ENCODE measurements at regions not wholly inside any gene's neighbourhood (a gene's known extent, or its start where the extent isn't known, plus 50 kb on each side); places are given as distances from the start of the nearest gene placed in this dataset.

DNA sequence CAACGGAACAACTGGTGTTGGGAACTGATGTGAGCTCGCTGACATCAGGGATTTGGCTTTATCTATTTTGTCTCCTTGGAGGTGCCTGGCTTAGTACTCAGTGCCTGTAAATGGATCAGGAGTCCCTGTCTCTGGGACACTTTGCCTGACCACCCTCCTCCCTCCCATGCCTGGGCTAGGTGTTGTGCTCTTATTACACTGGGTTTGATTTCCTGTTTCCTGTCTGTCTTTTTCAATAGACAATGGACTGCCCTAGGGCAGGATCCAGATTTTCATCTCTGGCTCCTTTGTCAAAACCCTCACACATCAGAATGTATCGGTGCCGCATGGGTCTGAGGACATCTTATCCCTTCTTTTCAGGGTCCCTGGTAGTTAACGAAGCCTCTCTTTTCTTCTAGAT lies 223.6 kb upstream of the ASIC2 start:
- no peak for DNase-seq

DNA sequence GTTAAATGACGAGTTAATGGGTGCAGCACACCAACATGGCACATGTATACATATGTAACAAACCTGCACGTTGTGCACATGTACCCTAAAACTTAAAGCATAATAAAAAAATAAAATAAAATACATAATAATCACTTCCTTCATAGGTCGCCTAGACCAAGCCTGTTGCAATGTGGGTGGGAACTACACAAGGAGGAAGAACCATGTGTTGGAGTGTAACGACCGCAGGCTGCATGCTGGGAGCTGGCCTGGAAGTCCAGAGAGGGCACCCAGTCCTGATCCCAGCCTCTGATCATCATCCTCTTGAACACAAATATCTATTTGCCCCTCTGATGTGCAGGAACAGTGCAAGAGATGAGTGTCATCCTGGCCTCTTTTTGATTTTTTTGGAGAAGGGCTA lies 224.7 kb upstream of the ASIC2 start:
- peak; percentile 9 for DNase-seq

DNA sequence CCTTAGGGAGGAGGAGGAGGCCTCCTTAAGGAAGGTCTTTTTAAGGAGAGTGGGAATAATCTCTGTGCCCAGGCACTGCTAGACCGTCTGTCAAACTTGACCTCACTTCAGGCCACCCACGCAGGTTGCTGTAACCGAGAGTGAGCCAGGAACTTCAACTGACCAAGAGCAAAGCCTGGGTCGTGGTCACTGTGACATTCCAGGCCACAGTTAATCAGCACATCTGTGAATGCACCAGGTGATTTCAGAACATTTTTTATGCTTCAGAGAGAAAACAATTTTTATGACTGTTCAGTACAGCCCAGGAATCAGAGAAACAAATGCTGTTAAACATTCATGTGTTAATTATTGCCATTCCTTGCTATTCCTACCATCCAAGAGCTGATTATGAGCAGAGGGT lies 226.6 kb upstream of the ASIC2 start:
- DNase-seq, result no peak

DNA sequence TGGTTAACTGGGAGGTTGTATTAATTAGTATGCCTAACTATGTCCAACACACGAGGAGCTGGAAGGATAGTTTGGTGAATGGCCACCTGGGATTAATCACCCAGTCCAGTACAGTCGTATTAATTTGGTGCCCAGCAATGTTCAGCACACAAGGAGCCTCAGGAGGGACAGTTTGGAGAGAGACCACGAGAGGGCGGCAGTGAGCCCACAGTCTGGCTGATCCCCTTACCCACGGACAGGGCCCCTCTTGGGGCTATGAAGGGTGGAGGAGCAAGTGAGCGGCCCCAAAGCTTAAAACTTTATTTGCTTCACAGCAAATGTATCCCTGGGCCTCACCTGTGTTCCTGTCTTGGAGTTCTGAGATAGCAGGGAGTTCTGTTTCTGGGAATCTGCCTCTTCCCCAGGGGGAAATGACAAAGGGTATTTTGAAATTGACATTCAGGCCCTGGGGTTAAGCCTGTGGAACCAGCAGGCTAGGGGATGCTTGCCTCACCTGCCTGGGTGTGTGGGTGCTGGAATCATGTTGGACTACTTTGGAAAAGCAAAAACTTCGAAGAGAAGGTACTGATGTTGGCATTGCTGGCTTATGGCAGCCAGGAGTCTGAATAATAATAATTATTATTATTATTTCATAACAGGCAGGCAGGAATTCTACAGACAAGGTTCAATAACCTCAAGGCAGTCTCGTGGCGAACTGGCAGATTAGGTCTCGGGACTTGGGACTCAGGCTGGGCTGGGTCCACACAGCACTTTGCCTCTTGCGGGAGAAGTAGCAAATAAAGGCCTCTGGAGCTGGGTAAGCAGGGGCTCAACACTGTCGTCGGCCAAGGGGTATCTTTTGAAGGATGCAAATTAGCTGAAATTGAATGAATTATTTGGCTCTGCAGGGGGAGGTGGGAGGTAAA lies 227.6 kb upstream of the ASIC2 start:
- peak; percentile 66 for DNase-seq

DNA sequence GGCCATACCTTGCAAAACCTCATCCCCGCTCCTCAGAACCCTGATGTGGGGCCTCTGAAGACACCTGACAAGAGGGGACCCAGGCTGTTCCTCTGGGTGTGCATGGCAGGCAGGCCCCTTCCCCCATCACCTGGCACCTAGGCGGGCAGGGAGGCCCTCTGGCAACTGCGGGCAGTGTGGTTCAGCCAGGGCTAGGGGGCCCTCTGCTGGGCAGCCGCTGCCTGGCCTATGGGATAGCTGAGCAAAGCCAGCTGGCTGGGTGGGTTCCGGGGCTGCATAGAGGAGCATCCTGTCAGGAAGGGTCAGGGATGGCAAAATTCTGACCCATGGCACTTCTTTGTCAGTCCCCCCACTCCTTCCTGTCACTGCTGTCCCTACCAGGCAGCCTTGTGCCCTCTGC lies 228.7 kb upstream of the ASIC2 start:
- DNase-seq, result peak; percentile 10

DNA sequence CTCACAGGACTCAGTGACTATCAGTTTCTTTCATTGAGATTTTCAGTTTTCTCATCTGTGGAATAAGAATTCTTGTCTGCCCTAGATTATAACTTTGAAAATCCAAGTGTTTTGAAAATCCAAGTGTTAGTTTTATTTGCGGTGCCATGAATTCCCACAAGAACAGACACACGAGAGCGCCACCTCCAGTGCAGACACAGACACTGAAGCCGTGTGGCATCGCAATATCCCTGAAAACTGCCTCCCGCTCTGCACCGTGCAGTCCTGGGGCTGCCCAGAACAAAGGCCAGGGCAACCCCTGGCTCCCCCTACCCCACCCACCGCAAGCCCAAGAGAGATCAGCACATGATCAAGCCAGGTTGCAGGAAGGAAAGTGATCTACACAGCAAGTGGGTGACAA lies 229.5 kb upstream of the ASIC2 start:
- DNase-seq, result no peak

DNA sequence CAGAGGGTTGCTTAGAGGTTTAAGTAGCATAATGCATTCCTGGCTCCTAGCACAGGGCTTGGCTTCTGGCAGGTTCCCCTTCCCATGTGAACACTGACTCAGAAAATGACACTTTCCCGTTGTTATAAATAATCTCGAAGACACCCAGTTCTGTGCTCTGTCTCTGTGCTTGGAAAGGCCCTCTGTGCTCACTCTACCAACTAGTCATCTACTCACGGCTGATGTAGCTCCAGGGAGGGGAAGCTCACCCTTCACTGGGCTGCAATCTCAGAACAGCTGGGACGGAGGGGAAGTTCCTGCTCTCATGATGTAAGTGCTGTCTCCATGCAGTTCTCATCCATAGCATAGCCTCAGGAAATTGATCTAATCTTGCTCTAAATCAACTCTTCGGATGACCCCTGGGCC lies 230.5 kb upstream of the ASIC2 start:
- DNase-seq, result peak; percentile 4

DNA sequence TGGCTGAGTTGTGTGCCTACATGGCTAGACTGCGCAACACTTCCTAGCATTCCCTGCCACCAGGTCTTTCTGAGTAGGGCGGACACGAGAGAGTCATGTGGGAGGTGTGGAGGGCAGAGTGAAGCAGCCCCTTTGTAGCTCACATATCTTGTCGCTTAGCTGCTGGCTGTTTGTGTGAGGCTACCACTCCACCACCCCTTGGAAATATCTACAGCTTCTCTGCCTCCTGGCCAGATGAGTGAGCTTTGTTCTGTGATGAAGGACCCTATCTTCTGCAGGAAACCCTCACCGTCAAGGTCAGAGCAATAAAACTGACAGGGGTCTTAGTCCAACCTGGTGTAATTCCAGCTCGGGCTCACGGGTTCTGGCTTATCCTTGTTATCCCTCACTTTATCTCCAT lies 232.1 kb upstream of the ASIC2 start:
- DNase-seq, result no peak

DNA sequence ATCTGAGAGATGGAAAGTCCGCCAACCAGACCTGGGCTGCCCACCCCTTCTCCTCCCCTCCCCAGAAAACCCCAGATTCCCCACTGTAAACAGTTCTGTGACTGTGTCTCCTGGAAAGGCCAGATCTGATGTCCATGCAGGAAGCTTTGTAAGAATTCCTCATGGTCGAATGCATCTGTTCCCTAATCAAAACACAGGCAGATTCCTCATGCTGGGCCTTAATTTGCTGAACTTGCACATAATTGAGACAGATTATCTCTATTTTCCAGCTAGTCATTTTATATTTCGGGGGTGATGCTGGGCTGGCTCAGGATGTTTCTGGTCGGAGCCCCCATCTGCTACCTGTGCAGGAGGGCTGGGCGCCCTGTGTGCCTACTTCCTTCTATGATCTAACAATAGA lies 233.6 kb upstream of the ASIC2 start:
- no peak for DNase-seq

DNA sequence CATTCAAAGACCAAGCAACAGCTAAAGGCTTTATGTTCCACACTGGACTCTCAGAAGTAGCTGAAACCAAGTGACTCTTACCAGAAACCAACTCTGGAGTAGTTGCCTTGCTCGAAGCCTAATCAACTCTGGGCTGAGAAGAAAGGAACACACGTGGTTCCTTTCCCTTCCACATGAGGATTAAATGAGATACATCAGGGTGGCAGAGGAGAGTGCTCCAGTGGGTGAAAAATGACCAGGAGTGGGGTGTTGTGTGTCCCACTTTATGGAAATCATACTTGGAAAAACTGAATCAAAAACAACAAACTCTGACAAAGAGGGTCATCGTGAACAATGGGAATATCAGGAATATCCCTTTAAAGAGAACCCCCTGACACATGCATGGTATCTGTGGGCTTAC lies 234.2 kb upstream of the ASIC2 start:
- no peak for DNase-seq

DNA sequence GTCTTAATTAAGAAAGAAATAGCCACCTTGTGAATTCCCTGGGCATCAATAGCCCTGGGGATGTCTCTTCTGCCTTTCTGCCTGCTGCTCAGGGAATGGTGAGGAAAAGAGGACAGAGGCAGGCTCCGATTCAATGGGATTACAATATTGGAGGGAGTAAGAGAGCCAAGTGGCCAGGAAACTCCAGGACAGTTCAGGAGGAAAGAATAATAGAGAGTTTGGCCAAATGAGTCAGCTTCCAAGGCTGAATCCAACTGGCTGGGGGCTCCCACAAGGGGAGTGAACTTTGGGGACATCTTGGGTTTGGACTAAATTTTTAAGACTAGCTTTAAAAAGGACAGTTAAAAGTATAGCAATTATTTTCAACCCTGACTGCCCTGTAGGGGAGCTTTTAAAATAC lies 235.8 kb upstream of the ASIC2 start:
- no peak for DNase-seq

DNA sequence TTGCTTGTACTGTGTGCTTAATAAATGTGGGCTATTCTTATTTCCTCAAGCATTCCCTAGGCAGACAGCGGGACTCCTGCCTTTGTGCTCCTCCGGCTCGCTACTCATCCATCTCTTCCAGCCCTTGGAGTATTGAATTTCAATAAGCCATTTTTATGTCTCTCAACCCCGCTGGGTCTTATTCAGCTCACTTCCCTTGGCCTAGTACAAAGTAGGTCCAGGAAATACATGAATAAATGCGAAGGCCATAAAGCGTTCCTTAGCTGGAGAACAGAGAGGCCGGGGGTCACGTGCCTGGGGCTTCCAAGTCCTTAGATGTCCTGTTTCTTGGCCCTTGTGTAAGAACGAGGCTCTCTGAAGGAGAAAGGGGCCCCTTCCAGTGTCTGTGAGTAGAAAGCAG lies 236.7 kb upstream of the ASIC2 start:
- no peak for DNase-seq

DNA sequence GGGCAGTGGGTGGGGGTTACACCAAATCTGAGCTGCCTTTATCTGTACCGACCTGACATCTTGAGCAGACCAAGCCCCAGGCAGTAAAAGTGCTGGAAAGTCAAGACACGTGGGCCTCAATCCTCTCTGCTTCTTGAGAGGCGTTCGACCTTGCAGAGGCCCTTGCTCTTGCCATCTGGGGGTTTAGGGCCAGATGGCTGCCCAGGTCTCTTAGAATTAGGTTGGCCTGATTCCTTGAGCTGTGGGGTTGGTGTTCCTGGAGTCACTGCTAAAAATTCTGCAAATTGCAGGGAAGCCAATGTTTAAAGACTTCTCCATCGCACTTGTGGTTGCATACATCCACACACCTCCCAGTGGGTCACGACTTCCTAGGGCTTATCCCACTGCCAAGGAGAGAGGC lies 238.2 kb upstream of the ASIC2 start:
- no peak for DNase-seq

DNA sequence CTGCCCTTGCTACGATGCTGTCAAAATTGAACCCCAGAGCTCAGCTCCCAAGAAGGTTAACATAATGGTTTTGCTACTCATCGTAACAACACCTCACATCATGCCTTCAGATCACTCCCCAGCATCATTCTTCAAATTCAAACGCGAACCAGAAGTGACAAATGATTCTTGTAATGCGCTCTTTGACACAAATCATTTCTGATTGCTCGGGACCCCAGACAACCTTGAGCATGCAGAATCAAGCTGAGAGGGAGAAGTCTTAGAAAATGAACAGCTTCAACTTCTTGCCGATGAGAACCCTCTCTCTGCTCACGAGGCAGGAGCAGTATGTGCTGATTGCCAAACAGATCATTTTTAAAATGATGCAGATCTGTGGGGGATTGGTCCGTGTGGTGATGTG lies 241.0 kb upstream of the ASIC2 start:
- DNase-seq, result no peak

DNA sequence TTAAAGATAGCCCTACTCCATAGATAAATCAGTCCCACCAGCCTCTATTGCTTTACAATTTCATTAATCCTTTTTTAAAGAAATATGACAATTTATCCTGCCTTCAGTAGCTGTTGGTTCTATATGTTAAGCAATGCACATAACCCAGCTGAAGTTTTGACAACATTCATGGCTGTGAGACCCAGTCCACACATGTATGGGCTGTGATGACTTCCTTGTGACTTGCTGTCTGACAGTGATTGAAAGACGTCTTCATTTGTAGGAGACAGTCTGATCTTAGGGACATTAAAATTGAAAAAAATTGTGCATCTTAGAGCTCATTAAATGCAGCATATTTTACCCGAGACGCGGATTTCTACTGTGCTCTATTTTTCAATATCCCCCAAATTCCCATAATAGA lies 252.0 kb upstream of the ASIC2 start:
- DNase-seq, result no peak

DNA sequence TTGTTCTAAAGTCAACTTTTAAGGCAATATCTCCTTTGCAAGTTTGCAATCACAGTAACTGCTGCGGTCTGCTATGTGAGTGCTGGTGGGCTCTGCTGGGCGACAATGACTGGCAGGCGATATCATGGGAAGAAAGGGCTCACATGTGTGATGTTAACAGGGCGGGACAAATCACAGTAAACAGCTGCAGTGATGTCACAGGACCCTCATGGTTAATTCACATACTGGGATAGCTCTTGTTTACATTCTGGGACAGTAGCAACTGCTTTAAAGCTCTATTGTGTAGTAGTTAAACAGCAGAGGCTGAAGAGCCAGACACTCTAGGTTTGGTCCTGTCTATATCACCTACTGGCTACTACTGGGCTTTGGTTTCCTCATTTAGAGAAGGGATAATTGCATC lies 257.2 kb upstream of the ASIC2 start:
- no peak for DNase-seq

DNA sequence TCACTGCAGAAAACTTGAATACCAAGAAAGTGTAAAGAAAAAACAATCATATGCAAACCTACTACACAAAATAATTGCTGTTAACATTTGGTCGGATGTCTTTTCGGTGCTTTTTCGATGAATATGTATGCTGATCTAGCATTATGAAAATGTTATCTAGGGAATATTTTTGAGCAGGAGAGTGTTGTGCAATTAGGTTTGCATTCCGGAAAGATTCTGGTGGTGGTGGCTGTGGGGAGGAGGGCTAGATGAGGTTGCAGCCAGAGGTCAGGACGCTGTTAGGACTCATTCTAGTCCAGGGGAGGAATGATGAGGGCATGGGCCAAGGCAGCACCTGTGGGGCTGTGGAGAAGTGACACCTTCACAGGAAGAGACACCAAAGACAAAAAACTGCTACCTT lies 258.0 kb upstream of the ASIC2 start:
- DNase-seq, result no peak

DNA sequence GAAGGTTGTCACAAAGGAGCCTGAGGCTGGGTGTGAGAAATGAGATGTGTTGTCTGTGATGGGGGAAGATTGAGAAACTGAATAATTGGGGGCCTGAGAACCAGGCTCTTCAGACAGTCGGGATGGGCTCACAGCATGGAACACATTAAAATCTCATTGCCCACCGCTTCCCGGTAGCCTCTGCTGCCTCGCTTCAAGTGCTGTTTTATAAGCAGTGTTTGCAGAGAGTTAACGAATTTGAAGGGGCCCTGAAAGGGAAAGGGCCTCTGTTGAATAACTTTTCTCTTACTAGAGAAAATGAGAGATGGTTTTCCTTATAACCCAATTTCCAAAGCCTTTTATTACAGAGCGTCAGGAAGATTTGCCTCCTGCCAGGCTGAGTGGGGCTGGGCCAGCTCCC lies 258.8 kb upstream of the ASIC2 start:
- no peak for DNase-seq

DNA sequence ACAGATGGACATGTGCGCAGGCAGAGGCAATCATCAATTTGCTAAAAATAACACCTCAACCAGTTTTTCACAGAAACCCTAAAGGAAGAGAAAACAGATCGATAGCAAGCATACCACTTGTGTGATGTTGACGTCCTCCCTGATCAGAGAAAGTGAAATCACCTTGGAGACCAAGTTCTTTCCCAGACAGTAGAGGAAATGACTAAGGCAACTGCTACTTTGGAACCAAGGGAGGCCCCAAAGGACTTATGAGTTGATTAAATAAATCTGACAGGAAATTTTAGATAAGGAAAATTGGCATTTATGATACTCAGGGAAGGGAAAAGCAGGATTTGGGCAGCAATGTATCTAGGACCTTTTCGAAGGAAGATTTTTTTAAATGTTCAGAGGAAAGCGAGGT lies 267.1 kb upstream of the ASIC2 start:
- DNase-seq, result no peak

DNA sequence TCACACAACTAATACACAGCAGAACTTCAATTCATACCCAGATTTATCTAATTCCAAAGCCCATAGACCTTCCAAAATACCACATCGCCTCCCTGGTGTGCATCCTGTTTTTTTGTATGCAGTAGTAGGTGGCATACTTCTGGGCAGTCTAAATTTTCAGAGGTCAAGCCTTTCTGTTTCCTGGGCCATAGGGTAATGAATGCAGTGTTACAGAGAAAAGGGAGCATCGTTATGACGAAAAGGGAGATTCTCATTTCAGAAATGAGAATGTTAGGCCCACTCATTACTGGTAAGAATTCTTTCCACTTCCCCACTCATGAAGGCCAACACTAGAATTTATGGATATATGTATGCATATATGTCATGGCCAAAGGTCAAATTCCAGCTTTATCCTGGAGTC lies 267.8 kb upstream of the ASIC2 start:
- DNase-seq, result no peak

DNA sequence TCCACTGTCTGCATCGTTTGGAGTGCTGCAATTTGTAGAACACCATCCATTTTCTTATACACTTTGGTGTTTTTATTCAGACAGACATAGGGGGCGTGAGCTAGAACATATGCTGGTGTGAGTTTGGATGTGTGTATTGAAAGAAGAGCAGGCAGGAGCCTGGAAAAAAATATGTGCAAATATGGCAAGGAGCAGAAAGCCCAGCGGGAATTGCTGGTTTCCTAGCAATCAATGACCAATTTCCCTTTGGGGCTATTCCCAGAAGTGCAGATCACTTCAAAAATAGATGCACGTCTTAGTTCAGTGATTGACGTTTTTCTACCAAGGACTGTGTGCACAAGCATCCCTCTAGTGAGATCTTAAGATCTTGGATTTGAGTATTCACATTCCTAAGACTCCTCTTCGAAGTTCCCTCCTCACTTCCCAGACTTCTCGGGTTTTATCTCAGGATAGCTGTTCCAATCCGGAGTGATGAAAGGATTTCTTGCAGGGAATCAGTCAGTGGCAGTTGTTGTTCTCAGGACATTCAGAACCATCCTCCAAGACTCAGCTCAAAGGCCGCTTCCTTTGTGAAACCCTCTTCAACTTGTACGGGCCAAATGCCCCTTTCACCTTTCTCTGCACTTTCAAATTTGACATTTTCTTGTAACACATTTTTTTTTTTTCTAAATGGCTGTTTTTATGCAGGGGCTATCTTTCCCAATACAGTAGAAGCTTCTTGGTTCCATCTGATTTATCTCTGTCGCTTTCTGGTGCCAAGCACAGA lies 268.7 kb upstream of the ASIC2 start:
- no peak for DNase-seq

DNA sequence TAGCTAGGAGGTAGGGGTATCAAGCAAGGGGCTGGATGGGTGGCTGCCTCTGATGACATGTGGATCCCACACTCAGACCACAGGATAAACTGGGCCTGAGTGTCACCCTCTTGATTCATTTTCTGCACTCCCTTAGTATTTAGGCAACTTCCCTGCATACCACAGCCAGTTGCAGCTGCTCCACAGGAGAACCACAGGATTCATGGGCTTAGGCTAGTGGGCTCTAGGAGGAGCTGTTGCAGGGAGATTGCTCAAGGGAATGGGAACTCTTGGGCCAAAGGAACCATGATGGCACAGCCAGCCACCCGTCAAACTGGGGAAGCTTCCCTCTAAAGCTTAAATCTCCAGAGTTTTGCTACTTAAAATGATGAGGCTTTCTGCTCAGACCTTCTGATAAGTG lies 269.7 kb upstream of the ASIC2 start:
- no peak for DNase-seq

DNA sequence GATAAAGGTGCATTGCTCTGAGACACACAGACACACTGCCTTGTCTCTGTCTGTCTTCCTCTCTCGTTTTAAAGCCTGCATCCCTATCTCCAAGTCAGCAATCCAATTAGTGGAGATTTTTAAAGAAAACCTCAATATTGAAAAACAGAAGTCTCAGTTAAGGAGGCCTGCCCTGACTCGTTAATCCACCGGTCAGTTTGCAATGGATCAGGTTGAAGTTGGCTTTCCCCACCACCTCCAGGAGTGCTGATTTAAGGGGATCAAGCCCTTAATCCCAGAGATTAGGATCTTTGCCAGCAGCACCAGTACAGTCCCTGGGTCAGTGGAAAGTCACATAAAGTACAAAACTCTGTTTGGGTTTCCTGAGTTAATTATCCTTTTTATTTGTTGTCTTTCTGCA lies 271.1 kb upstream of the ASIC2 start:
- no peak for DNase-seq

DNA sequence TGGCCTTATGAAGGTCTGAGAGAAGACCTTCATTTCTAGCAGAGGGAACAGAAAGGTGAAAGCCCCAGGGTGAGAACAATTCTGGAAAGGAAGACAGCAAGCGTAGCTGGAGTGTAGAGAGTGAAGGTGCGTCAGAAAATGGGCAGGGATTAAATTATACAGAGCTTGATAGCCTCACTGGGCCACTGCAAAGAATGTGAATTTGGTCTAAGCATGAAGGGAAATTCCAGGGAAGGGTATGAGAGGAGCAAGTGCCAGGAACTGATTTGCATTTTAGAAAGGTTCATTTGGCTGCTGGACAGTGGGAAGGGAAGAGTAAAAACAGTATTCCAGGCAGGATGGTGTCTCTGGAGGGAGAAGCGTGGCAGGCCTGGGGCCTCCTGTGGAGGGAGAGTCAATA lies 274.1 kb upstream of the ASIC2 start:
- no peak for DNase-seq

DNA sequence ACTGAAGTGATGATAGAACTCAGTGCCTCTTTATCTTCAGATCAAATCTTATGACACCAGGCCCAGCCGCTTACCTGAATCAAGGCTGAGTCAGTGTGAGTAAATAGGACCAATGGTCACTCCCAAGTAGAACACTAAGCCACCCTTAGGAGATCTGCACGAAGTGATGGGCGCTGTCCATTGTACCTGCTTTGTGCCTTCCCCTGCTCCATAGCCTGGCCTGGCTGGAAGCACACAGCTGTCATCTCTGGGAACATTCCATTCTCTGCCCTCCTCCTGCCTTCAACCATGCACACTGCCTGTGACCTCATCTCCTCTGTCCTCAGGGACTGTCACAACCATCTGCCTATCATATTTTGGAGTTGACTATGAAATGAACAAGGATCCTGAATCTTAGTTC lies 279.5 kb upstream of the ASIC2 start:
- peak; percentile 5 for DNase-seq
